Stimulated activated naive CD8-positive, alpha-beta T cell treated with anti-CD3 and anti-CD28 coated beads, Interleukin-15, amount 100 ng/mL, for 72 hours (primary cell): ENCODE measurements at regions not wholly inside any gene's neighbourhood (a gene's known extent, or its start where the extent isn't known, plus 50 kb on each side); places are given as distances from the start of the nearest gene placed in this dataset.

ENCODE experiments used
- ATAC-seq: fragments of 150-1000 bp; cut with Tn5 transposase; 2 replicates; pipeline ENCODE4 v1.10.0; 2021; ENCODE audit warnings: mild to moderate bottlenecking, moderate library complexity
- DNase-seq, 2 donors: peaks; one replicate each; pipeline ENCODE4 v3.0.0; 2021 to 2022
- H3K27ac Mint-ChIP-seq, 2 donors: one replicate each; pipeline ENCODE4 v1.8.0; 2022; ENCODE audit warnings: mild to moderate bottlenecking in 2 of 2, mixed read lengths in 2 of 2, moderate library complexity in 2 of 2
- H3K27me3 Mint-ChIP-seq: one replicate; pipeline ENCODE4 v1.8.0; 2022; ENCODE audit warnings: mixed read lengths
- H3K4me1 Mint-ChIP-seq: one replicate; pipeline ENCODE4 v1.8.0; 2022; ENCODE audit warnings: mild to moderate bottlenecking, mixed read lengths
- H3K4me3 Mint-ChIP-seq, 2 donors: one replicate each; pipeline ENCODE4 v1.8.0; 2022; ENCODE audit warnings: mild to moderate bottlenecking in 2 of 2, mixed read lengths in 2 of 2, moderate library complexity in 1 of 2
- H3K9me3 Mint-ChIP-seq, 2 donors: one replicate each; pipeline ENCODE4 v1.8.0; 2022; ENCODE audit warnings: mixed read lengths in 2 of 2

- H3K4me3 Mint-ChIP-seq: no peak overlapping the region
- ATAC-seq: peak; percentile 70
- H3K9me3 Mint-ChIP-seq: no peaks in the 10 kb centered on the region
- no peak overlapping the region for H3K27ac Mint-ChIP-seq
- no peaks in the 10 kb centered on the region for H3K27me3 Mint-ChIP-seq
- H3K4me1 Mint-ChIP-seq: peaks cover 46% of the 10 kb centered on the region
- no peak for DNase-seq
Measured at GRCh38 chr15:31257286-31257685, 69.3 kb upstream of the KLF13 start.

DNA sequence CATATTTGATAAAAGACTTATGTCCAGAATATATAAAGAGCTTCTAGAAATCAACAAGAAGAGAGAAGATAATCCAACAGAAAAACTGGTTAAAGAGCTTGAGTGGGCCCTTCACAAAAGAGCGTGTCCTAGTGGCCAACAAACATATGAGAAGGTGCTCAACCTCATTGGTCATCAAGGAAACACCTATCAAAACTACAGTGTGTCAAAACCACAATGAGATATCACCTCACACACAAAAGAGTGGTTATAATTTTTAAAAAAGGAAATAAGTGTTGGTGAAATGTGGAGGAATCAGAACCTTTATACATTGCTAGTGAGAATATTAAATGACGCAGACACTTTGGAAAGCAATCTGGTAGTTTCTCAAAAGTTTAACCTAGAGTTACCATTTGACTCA lies 68.4 kb upstream of the KLF13 start:
- Mint-ChIP-seq H3K27me3 (no peaks in the 10 kb centered on the region), H3K9me3 (no peaks in the 10 kb centered on the region), H3K27ac (no peak overlapping the region), H3K4me1 (peaks cover 56% of the 10 kb centered on the region), H3K4me3 (no peak overlapping the region)
- no peak for DNase-seq
- ATAC-seq: no peak

DNA sequence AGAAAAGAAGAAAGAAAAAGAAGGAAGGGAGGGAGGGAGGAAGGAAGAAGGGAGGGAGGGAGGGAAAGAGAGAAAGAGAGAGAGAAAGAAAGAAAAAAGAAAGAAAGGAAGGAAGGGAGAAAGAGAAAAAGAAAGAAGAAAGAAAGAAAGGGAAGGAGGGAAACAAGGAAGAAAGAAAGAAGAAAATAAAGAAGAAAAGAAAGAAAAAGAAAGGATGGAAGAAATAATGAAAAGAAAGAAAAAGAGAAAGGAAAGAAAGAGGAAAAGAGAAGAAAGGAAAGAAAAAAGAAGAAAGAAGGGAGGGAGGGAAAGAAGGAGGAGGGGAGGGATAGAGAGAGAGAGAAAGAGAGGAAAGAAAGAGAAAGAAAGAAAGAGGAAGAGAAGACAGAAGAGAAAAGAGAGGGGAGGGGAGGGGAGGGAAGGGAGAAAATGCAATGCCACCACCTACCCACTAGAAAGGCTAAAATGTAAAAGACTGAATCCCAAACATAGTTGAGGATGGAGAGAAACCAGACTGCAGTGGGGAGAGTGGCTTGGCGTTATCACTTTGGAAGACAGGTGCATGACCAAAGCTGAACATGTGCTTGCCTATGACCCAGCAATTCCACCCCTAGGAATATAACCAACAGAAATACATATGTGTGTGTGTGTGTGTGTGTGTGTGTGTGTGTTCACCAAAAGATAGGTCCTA lies 66.9 kb upstream of the KLF13 start:
- Mint-ChIP-seq H3K4me3 (no peak overlapping the region), H3K27me3 (no peaks in the 10 kb centered on the region), H3K4me1 (peaks cover 70% of the 10 kb centered on the region), H3K27ac (peak overlapping the region in 1 of 2 donors; percentile 30), H3K9me3 (no peaks in the 10 kb centered on the region)
- no peak for DNase-seq
- no peak for ATAC-seq

- Mint-ChIP-seq H3K9me3 (no peaks in the 10 kb centered on the region), H3K27ac (peak overlapping the region in 1 of 2 donors; percentile 63), H3K27me3 (no peaks in the 10 kb centered on the region), H3K4me3 (no peak overlapping the region), H3K4me1 (peaks cover 77% of the 10 kb centered on the region)
- ATAC-seq (no peak), DNase-seq (no peak)
Measured at GRCh38 chr15:31260646-31261265, 65.9 kb upstream of the KLF13 start.

DNA sequence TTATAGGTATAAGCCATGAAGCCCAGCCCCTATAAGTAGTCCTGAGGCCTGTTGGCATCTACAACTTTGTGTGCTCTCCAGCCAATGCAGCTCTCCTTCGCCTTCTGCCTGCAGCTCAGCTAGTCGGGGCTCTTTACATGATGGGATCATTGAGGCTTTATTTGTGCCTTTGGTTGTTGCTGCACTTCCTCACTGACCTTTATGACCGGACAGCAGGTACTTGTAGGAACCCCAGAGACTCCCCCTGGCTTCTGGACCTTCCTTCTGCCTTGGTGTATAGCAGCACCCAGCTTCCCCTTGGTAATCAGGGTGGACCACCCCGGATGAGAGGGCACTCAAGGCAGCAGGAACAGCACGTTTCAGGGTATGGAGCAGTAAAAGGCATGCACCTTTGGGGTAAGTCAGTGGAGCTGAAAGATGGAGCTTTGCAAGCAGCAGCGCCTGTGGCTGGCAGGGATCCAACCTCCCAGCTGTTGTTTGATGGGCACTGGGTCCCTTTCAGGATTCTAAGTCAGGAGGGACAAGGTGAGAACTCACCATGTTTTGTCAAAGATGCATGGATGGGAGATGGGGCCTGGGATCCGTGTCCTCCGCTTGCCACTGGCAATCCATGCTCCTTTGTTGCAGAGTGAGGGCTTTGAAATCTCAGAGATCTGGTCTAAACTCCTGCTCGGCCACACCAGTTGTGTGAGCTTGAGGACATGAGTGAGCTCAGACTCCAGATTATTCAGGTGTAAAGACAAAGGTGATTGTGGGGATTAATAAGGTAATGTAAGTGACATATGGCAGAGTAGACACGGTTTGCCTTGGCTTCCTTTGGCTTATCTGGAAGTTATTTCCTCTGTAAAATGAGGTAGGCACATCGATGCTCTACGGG lies 65.1 kb upstream of the KLF13 start:
- Mint-ChIP-seq H3K27me3 (no peaks in the 10 kb centered on the region), H3K27ac (peak overlapping the region in 1 of 2 donors; percentile 35), H3K9me3 (no peaks in the 10 kb centered on the region), H3K4me3 (no peak overlapping the region), H3K4me1 (peaks cover 77% of the 10 kb centered on the region)
- DNase-seq (no peak), ATAC-seq (no peak)

DNA sequence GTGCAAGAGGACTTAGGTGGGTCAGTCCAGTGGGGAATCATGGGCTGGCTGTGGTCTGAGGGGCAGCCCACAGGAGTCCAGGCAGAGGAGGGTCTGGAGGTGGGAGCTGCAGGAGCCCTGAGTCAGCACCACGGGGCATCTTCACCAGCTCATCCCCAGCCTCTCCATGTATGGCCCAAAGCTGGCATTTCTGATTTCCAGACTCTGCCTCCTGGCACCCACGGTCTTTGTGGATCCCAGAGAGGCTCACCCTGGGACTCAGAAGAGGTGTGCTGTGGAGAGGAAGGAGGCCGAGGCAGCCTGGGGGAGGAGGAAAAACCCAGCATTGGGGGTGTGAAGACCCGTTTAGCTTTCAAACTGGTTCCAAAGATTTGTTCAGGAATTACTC lies 64.5 kb upstream of the KLF13 start:
- no peak overlapping the region for H3K4me3 Mint-ChIP-seq
- peaks cover 77% of the 10 kb centered on the region for H3K4me1 Mint-ChIP-seq
- H3K27me3 Mint-ChIP-seq: no peaks in the 10 kb centered on the region
- peak overlapping the region in 1 of 2 donors; percentile 69 for H3K27ac Mint-ChIP-seq
- DNase-seq: no peak
- no peaks in the 10 kb centered on the region for H3K9me3 Mint-ChIP-seq
- ATAC-seq: no peak

DNA sequence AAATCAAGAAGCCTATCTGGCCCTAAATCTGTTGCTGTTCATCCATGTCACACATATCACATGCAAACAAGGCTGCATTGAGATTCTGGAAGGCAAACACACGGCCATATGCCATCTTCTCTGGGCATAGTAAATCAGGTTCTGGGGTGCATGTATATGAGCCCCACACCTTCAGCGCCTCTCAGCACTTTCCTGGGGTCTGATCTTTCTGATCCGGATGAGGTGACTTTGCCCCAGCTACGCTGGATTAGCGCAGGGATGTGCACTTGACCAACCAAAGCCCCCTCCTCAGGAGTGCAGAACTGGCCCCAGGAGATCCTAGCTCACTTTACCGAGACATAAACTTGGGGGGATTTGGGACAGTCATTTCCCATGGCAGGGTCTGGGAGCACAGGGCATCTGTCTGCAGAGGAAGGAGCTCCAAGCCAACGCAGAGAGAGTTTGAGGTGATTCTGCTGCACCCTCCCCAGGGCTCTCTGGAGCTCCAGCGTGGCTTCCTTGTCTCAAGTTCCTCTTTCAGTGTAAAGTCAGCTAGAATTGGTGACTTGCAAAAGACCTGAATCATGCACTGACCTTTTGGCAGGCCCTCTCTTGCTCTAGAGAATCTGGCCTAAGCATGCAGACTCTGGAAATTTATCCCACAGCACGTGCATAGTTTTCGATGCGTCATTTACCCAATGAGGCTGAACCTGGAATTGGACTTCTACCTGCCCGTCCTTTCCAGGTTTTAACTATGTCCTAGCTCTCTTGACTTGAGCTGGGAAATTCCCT lies 63.5 kb upstream of the KLF13 start:
- H3K27ac Mint-ChIP-seq: peak overlapping the region in 1 of 2 donors; percentile 93
- H3K9me3 Mint-ChIP-seq: no peaks in the 10 kb centered on the region
- H3K27me3 Mint-ChIP-seq: no peaks in the 10 kb centered on the region
- peak overlapping the region in 1 of 2 donors; percentile 77 for H3K4me3 Mint-ChIP-seq
- H3K4me1 Mint-ChIP-seq: peaks cover 80% of the 10 kb centered on the region
- ATAC-seq (no peak), DNase-seq (no peak)

DNA sequence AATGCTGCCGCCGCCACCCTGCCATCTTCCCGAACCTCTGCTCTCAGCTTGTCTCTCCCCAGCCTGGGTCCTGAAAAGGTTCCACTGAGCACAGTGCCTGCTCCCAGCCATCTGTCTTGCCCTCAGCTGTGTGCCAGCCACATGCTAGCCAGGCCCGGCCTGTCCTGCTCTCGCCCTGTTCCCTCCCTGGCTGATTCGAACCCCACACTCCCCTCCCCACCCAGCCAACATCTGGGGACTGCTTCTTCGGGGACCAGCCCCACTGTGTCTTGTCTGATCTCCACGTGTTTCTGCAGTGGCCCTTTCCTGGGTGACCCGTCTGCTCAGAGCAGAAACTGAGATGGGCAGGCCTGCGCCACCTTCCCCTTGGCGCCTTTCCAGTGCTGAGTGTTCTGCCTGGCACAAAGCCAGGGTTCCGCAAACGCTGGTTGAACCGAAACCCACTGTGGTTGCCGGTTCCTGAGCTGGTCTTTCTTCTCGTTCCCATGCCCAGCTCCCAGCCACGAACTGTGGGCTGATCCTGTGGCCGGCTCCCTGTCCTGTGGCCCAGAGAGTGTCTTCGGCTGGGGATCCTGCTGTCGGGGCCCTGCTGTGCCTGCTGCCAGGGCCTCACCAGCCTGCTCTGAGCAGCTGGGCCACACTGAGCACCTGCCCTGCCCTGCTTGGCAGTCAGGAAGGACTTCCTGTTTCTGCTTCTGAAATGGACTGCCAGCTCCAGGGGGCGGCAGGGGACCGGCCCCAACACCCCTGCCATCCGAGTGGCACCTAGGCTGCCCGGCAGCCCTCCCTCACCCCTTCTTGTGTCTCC lies 62.7 kb upstream of the KLF13 start:
- Mint-ChIP-seq H3K4me3 (peak overlapping the region; percentile 52 to 77), H3K27me3 (peaks cover 3% of the 10 kb centered on the region), H3K4me1 (peaks cover 85% of the 10 kb centered on the region), H3K9me3 (no peaks in the 10 kb centered on the region), H3K27ac (peak overlapping the region; percentile 93 to 96)
- peak; percentile 80 for ATAC-seq
- DNase-seq: peak; percentile 63 to 78

GRCh38 chr15:31264559-31265089 lies 62.0 kb upstream of the KLF13 start:
- H3K9me3 Mint-ChIP-seq: no peaks in the 10 kb centered on the region
- ATAC-seq (peak; percentile 20), DNase-seq (no peak)
- H3K27ac Mint-ChIP-seq: peak overlapping the region; percentile 93 to 96
- H3K27me3 Mint-ChIP-seq: peaks cover 8% of the 10 kb centered on the region
- peaks cover 84% of the 10 kb centered on the region for H3K4me1 Mint-ChIP-seq
- peak overlapping the region; percentile 52 to 77 for H3K4me3 Mint-ChIP-seq

- DNase-seq (no peak), ATAC-seq (no peak)
- H3K27ac Mint-ChIP-seq: peak overlapping the region; percentile 23 to 97
- no peaks in the 10 kb centered on the region for H3K9me3 Mint-ChIP-seq
- H3K4me3 Mint-ChIP-seq: peak overlapping the region; percentile 57 to 78
- peaks cover 88% of the 10 kb centered on the region for H3K4me1 Mint-ChIP-seq
- H3K27me3 Mint-ChIP-seq: peaks cover 8% of the 10 kb centered on the region
Measured at GRCh38 chr15:31265090-31265870, 61.4 kb upstream of the KLF13 start.

DNA sequence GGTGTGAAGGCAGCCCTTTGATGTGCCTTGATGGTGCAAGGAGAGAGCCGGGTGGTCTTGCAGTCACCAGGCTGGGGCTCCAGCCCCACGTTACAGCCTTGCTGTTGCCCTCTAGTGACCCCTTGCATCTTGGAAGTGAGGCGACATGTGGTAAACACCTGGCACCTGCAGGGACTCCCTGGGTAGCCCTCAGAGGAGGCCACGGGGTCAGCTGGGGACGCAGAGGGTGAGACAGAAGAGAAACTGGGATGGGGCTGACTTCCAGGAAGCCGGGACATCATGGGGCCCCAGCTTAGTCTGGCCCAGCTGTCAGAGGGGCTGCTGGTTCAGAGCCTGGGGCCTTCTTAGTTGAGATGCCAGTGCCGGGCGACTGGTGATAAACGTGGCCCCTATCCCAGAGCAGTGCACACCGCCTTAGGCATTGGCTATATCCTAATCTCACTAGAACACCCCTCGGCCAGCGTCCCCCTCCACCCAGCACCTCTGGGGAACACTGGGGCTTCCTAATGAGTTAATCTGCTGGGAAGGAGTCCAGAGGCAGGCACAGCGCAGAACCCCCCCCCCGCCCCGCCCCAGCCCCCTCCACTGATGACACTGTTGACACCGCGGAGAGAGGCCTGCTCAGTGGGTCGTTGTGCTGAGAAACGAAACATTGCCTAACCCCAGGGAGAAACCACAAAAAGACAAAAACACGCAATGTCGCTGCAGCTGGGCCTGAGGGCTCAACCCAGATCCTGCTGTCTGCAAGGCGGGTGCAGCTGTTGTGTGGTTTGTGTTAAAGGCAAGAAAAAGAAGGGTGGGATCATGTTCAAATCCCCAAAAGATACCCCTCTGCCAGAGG lies 60.5 kb upstream of the KLF13 start:
- peak overlapping the region; percentile 57 to 78 for H3K4me3 Mint-ChIP-seq

GRCh38 chr15:31266712-31267111 lies 59.9 kb upstream of the KLF13 start:
- Mint-ChIP-seq H3K27me3 (peaks cover 8% of the 10 kb centered on the region), H3K27ac (peak overlapping the region; percentile 35 to 97), H3K9me3 (no peaks in the 10 kb centered on the region), H3K4me1 (peaks cover 94% of the 10 kb centered on the region), H3K4me3 (peak overlapping the region; percentile 57 to 78)
- no peak for DNase-seq
- peak; percentile 12 for ATAC-seq

More for the DNA sequence above, 60.5 kb upstream of the KLF13 start:
- Mint-ChIP-seq H3K4me1 (peaks cover 95% of the 10 kb centered on the region), H3K9me3 (no peaks in the 10 kb centered on the region), H3K27ac (peak overlapping the region; percentile 73 to 97), H3K27me3 (peaks cover 8% of the 10 kb centered on the region)
- DNase-seq (peak; percentile 64 to 74), ATAC-seq (peak; percentile 80)
